ENCODE measurements at regions not wholly inside any gene's neighbourhood (a gene's known extent, or its start where the extent isn't known, plus 50 kb on each side); places are given as distances from the start of the nearest gene placed in this dataset.

DNA sequence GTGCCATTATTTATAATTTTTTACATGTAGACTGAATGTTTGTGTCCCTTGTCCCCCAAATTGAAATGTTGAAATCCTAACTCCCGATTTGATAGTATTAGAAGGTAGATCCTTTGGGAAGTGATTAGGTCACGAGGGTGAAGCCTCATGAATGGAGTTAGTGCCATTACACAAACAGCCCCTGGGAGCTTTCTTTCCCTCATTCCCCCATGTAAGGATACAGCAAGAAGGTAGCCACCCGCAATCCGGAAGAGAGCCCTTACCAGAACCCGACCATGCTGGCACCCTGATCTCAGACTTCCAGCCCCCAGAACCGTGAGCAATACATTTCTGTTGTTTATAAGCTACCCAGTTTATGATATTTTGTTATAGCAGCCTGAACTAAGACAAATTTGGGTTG lies 143.2 kb downstream of the NPIPB5 start:
- TF ChIP-seq EZH2phosphoT487 (IDR thresholded peaks at IDR 0.05; ENCODE audit: low read depth, severe bottlenecking, unreplicated experiment) (no peak), CTCF (IDR thresholded peaks at IDR 0.05; ENCODE audit: poor library complexity) (no peak), EZH2 (IDR thresholded peaks at IDR 0.05; ENCODE audit: borderline replicate concordance) (no peak)

Data from hepatocyte (in vitro differentiated cells).